Common myeloid progenitor, CD34-positive (primary cell): ENCODE measurements at regions not wholly inside any gene's neighbourhood (a gene's known extent, or its start where the extent isn't known, plus 50 kb on each side); places are given as distances from the start of the nearest gene placed in this dataset.
"Not testable (repeated sequence)": the region's sequence is repeated elsewhere in the genome, so short reads cannot be mapped to it uniquely, and the experiment has no call there.

Experiments
- CTCF ChIA-PET: fragments of 350-600 bp; sonication (Branson Sonifier 250); formaldehyde crosslinking; loops from one replicate; lab custom pipeline; 2021; ENCODE audit warnings: antibody characterized with exemption; lab: Charles Lee
- POLR2A ChIA-PET: fragments of 350-600 bp; sonication (Branson Sonifier 250); formaldehyde crosslinking; loops from one replicate; lab custom pipeline; 2021; ENCODE audit warnings: antibody characterized with exemption; lab: Charles Lee
- DNase-seq, 3 donors: peaks; one replicate each; pipeline versions ENCODE4 v3.0.0 to v3.0.0-alpha.2; 2013
- H3K27ac ChIP-seq, 2 experiments: 1 replicate in 1 of 2; 2 replicates in 1 of 2; pipeline ENCODE4 v1.7.0; 2013; ENCODE audit warnings: inconsistent platforms in 2 of 2, low read length in 2 of 2, mild to moderate bottlenecking in 2 of 2, low read depth in 1 of 2, moderate library complexity in 1 of 2; ENCODE audit not compliant: severe bottlenecking in 2 of 2, insufficient read depth in 1 of 2, poor library complexity in 1 of 2
- H3K27me3 ChIP-seq, 5 experiments: replicated peaks in 2 of 5; 1 replicate in 3 of 5; 2 replicates in 2 of 5; pipeline versions ENCODE4 v1.6.1 to v1.7.0; 2013; ENCODE audit warnings: low read length in 4 of 5, mild to moderate bottlenecking in 2 of 5, moderate library complexity in 2 of 5, inconsistent platforms in 1 of 5; ENCODE audit not compliant: insufficient read depth in 5 of 5, control insufficient read depth in 4 of 5
- H3K36me3 ChIP-seq, 4 experiments: 1 replicate in 2 of 4; 2 replicates in 2 of 4; pipeline versions ENCODE4 v1.6.1 to v1.7.0; 2013; ENCODE audit warnings: low read length in 3 of 4, control low read depth in 1 of 4, mild to moderate bottlenecking in 1 of 4; ENCODE audit not compliant: control insufficient read depth in 4 of 4, insufficient read depth in 4 of 4
- H3K4me1 ChIP-seq, 4 experiments: 1 replicate in 3 of 4; 2 replicates in 1 of 4; pipeline versions ENCODE4 v1.6.1 to v1.7.1; 2013; ENCODE audit warnings: low read length in 3 of 4, mild to moderate bottlenecking in 3 of 4, control low read depth in 1 of 4, inconsistent platforms in 1 of 4, moderate library complexity in 1 of 4; ENCODE audit not compliant: control insufficient read depth in 4 of 4, insufficient read depth in 4 of 4; ENCODE audit errors: control extremely low read depth in 1 of 4
- H3K4me3 ChIP-seq, 7 experiments: 1 replicate in 4 of 7; 2 replicates in 3 of 7; pipeline versions ENCODE4 v1.5.1 to v1.7.0; 2013; ENCODE audit warnings: mild to moderate bottlenecking in 7 of 7, low read length in 6 of 7, moderate library complexity in 6 of 7, inconsistent platforms in 2 of 7, low read depth in 2 of 7, control low read depth in 1 of 7; ENCODE audit not compliant: insufficient read depth in 4 of 7, control insufficient read depth in 1 of 7; ENCODE audit errors: extremely low read depth in 1 of 7
- H3K9me3 ChIP-seq, 5 experiments: 1 replicate in 4 of 5; 2 replicates in 1 of 5; pipeline versions ENCODE4 v1.6.1 to v1.7.1; 2013; ENCODE audit warnings: low read length in 4 of 5, mild to moderate bottlenecking in 2 of 5, inconsistent platforms in 1 of 5, low read depth in 1 of 5, moderate library complexity in 1 of 5; ENCODE audit not compliant: control insufficient read depth in 4 of 5, insufficient read depth in 2 of 5; ENCODE audit errors: control extremely low read depth in 1 of 5
- WGBS: methylation state at CpG from one replicate; pipeline ENCODE4 v1.1.5; 2013; ENCODE audit not compliant: insufficient coverage; 5-methylcytosine and 5-hydroxymethylcytosine counted together

DNA sequence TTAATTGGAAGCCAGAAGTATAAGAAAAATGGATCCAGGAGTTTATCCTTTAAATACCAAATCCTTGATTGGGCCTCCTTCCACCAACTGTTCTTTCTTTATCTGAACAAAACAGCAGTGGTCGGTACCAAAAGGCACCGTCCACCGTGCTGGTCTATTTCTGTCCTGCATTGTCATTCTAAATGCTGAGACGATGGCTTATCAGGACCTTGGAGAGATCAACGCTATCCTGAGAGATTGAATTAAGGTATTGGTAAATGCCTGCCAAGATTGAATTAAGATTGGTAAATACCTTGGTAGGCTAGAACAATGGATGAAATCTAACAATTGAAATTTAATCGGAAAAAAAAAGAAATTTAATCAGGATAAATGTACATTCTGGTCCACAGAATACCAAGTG lies 73.4 kb upstream of the SOD1 start:
- H3K27me3 ChIP-seq, result no peaks in the 10 kb centered on the region
- H3K9me3 ChIP-seq, result no peaks in the 10 kb centered on the region
- H3K4me1 ChIP-seq, result no peaks in the 10 kb centered on the region
- ChIA-PET POLR2A (no interaction called here), CTCF (no interaction called here)
- 66% methylated on average over 5 of the region's 6 CpGs for WGBS
- no peak overlapping the region for H3K27ac ChIP-seq
- H3K4me3 ChIP-seq, result no peak overlapping the region
- no peaks in the 10 kb centered on the region for H3K36me3 ChIP-seq
- DNase-seq, result no peak

DNA sequence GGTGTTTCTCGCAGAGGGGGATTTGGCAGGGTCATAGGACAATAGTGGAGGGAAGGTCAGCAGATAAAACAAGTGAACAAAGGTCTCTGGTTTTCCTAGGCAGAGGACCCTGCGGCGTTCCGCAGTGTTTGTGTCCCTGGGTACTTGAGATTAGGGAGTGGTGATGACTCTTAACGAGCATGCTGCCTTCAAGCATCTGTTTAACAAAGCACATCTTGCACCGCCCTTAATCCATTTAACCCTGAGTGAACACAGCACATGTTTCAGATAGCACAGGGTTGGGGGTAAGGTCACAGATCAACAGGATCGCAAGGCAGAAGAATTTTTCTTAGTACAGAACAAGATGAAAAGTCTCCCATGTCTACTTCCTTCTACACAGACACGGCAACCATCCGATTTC lies 75.6 kb upstream of the SOD1 start:
- CTCF ChIA-PET, result interaction anchor here (1.1 to 5.0 kb wide), 2 partner anchors 22 to 387 kb away, joined by 3 to 75 read pairs; no protein-coding TSS in a partner anchor
- H3K36me3 ChIP-seq, DNase-seq, H3K27me3 ChIP-seq, H3K9me3 ChIP-seq, POLR2A ChIA-PET, H3K4me3 ChIP-seq, H3K27ac ChIP-seq, H3K4me1 ChIP-seq: not testable (repeated sequence)
- no CpG with 5 or more reads among the region's 9 CpGs for WGBS

DNA sequence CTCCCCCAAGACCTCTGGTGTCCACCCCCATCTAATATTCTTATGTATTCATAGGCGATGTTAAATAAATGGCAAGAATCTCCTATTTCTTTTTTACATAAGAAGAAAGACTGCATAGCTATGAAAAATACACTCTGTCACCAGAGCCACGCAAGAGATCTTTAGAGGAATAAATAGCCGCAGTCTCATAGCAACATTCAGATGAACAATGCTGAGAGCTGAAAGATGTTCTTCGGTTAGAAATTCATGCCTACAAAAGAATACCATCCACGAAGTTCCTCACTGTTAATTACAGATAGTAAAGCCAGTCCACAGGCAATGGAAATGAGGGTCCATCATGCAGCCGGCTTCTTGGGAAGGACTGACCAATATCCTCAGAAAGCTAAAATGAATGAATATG lies 76.0 kb upstream of the SOD1 start:
- 97% methylated on average over 3 of the region's 6 CpGs for WGBS
- Histone ChIP-seq H3K36me3 (no peaks in the 10 kb centered on the region), H3K4me1 (no peaks in the 10 kb centered on the region), H3K27ac (no peak overlapping the region), H3K27me3 (no peaks in the 10 kb centered on the region), H3K4me3 (no peak overlapping the region), H3K9me3 (no peaks in the 10 kb centered on the region)
- CTCF ChIA-PET, result interaction anchor here (0.6 to 5.0 kb wide), 5 partner anchors 19 to 570 kb away, joined by 3 to 75 read pairs (median 4); no protein-coding TSS in a partner anchor
- DNase-seq, result no peak
- POLR2A ChIA-PET, result no interaction called here

DNA sequence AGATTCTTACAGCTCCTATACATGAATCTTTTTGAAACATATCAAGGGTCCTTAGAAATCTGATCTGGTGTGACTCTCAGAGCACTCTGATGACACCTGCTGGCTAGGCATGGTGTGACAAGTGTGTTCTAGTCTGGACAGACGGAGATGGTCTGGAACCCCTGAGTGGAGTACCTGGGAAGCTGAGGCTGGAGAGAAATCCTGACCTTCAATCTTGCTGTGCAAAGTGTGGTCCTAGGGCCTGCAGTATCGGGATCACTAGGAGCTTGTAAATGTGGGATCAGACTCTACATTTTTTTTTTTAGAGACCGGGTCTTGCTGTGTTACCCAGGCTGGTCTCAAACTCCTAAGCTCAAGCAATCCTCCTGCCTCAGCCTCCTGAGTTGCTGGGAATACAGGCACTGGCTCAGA lies 78.6 kb upstream of the SOD1 start:
- ChIA-PET POLR2A (no interaction called here), CTCF (interaction anchor here (0.7 to 5.0 kb wide), 29 partner anchors 9 to 489 kb away, joined by 3 to 75 read pairs (median 4); no protein-coding TSS in a partner anchor)
- Histone ChIP-seq H3K36me3 (no peaks in the 10 kb centered on the region), H3K27me3 (no peaks in the 10 kb centered on the region), H3K27ac (no peak overlapping the region), H3K9me3 (no peaks in the 10 kb centered on the region), H3K4me3 (no peak overlapping the region), H3K4me1 (no peaks in the 10 kb centered on the region)
- peak; percentile 55 to 79 (median 70) for DNase-seq
- WGBS, result 65% methylated on average over 2 of the region's 3 CpGs

DNA sequence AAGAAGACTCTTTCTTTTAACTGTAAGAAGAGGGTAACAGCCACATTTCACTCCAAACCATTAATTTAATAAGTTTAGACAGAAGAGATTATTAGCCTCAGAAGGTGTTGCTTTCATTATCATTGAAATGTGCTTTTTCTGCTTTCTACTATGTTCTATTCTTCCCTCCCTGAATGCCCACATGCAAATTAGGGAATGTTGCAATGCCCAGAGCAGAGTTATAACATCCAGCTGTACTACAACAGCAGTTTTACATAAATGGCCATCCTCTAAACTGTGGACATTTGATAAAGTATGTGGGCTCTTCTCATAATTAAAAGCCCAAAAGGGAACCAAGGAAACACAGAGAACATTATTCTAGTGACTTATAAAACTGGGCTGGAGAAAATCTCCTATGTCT lies 82.2 kb upstream of the SOD1 start:
- no peak overlapping the region for H3K27ac ChIP-seq
- DNase-seq, result no peak
- H3K27me3 ChIP-seq, result no peaks in the 10 kb centered on the region
- no peaks in the 10 kb centered on the region for H3K4me1 ChIP-seq
- no peaks in the 10 kb centered on the region for H3K36me3 ChIP-seq
- H3K9me3 ChIP-seq, result peaks cover 0 to 10% (median 0%) of the 10 kb centered on the region in 5 experiments
- POLR2A ChIA-PET, result no interaction called here
- no peak overlapping the region for H3K4me3 ChIP-seq
- CTCF ChIA-PET, result interaction anchor here (1.5 to 1.8 kb wide), 2 partner anchors 20 to 378 kb away, joined by 3 to 4 read pairs; no protein-coding TSS in a partner anchor

DNA sequence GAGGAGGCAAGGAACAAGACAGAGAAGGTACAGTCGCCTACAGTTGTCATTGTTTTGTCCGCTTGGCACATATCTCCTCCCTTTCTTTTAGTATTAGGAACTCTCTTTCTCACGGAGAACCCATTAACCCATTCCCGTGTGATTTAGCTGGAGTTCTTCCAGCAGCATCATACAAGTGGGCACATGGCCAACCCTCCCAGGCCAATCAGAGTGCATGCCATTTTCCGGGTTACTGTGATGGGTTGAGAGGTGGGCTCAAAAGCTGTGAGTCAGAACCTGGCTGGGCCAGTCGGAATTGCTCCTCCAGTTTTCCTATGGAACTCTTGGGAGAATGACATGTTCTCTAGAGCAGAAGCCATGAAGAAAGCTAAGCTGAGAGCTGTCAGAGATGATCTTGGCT lies 83.1 kb upstream of the SOD1 start:
- POLR2A ChIA-PET, result no interaction called here
- no peak for DNase-seq
- H3K4me3 ChIP-seq, result no peak overlapping the region
- WGBS, result 98% methylated on average over 5 of the region's 6 CpGs
- CTCF ChIA-PET, result interaction anchor here (1.4 to 1.8 kb wide), 2 partner anchors 21 to 377 kb away, joined by 3 read pairs; no protein-coding TSS in a partner anchor
- no peak overlapping the region for H3K27ac ChIP-seq
- peaks cover 0 to 10% (median 0%) of the 10 kb centered on the region in 5 experiments for H3K9me3 ChIP-seq
- no peaks in the 10 kb centered on the region for H3K4me1 ChIP-seq
- no peaks in the 10 kb centered on the region for H3K27me3 ChIP-seq
- no peaks in the 10 kb centered on the region for H3K36me3 ChIP-seq

DNA sequence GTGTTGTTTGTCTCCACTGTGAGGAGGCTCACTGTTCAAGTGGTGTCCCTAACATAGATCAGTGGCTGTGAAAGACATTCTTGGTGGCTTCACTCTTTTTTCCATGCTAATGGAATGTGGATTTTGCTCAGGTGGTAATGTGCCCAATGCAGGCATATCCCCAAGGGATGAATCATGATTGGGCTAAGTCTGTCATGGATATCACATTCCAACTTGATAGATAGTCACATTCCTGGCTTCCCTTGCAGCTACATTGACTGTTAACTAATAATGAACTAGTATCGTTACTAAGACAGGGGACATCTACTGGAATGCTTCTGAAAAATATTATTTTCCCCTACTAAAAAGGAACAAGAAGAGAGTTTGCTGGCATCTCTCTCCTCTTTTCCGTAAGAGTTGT lies 86.3 kb upstream of the SOD1 start:
- H3K27me3 ChIP-seq, result no peaks in the 10 kb centered on the region
- H3K4me3 ChIP-seq, result no peak overlapping the region
- H3K9me3 ChIP-seq, result peaks cover 0 to 10% (median 0%) of the 10 kb centered on the region in 5 experiments
- CTCF ChIA-PET, result no interaction called here
- POLR2A ChIA-PET, result interaction anchor here (0.6 kb wide), 1 partner anchor 101 kb away, joined by 4 read pairs; no protein-coding TSS in a partner anchor
- H3K27ac ChIP-seq, result no peak overlapping the region
- H3K4me1 ChIP-seq, result no peaks in the 10 kb centered on the region
- DNase-seq, result no peak
- no peaks in the 10 kb centered on the region for H3K36me3 ChIP-seq
- no CpG with 5 or more reads among the region's 2 CpGs for WGBS
